IPS-18a (cell line): ENCODE measurements at regions not wholly inside any gene's neighbourhood (a gene's known extent, or its start where the extent isn't known, plus 50 kb on each side); places are given as distances from the start of the nearest gene placed in this dataset.

Source experiments
- H3K27ac ChIP-seq: one replicate; pipeline ENCODE4 v1.5.1; 2013; ENCODE audit warnings: low read length
- H3K27me3 ChIP-seq: one replicate; pipeline ENCODE4 v1.6.1; 2013; ENCODE audit warnings: mild to moderate bottlenecking, low read length; ENCODE audit not compliant: control insufficient read depth, insufficient read depth
- H3K36me3 ChIP-seq: one replicate; pipeline ENCODE4 v1.6.1; 2013; ENCODE audit warnings: low read depth, low read length; ENCODE audit not compliant: control insufficient read depth
- H3K4me1 ChIP-seq: one replicate; pipeline ENCODE4 v1.6.1; 2013; ENCODE audit warnings: low read depth, low read length; ENCODE audit not compliant: control insufficient read depth
- H3K4me3 ChIP-seq: one replicate; pipeline ENCODE4 v1.5.1; 2013; ENCODE audit warnings: low read length
- H3K9ac ChIP-seq: one replicate; pipeline ENCODE4 v1.6.1; 2013; ENCODE audit warnings: mild to moderate bottlenecking, low read length, moderate library complexity
- H3K9me3 ChIP-seq: one replicate; pipeline ENCODE4 v1.6.1; 2013; ENCODE audit warnings: low read depth, low read length; ENCODE audit not compliant: control insufficient read depth

DNA sequence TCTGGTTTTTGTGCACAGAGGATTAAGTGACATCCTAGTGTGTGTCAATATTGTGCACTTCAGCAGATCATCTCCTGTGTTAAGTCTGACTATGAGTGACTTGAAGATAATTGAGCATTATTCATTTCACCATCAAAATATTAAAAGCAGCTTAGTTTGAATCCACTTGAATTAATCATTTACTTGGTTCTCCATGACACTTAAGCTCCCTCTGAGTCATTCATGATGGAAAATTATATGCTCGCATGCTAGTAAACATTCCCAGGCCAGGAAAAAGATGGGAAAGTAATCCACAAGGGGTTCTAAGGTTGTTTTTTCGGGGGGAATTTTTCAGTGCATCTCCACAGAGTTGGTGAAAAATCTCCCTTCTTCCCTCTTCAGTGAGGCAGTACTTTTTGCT, 97.2 kb upstream of the EOLA2 start:
- Histone ChIP-seq H3K4me3 (no peak overlapping the region), H3K27ac (no peak overlapping the region), H3K27me3 (no peaks in the 10 kb centered on the region), H3K9me3 (peaks cover 10% of the 10 kb centered on the region), H3K4me1 (no peaks in the 10 kb centered on the region), H3K9ac (no peak overlapping the region), H3K36me3 (no peaks in the 10 kb centered on the region)

DNA sequence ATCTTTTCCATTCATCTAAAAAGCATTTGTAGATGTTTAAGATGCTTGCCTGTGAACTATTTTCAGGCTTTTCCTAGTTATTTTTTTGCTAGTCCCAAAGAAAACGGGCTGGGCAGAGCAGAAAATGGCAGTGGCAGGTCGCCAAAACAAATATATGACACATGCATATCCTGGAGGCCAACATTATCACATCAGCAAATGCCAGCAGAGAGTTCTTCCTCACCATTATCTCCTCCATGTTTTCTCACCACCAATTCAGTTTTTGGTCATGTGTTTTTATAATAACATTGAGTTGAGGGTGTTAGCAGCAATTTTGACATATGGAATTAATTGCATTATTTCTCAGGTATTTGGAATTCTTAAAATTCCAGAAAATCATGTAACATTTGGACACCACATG, 97.9 kb upstream of the EOLA2 start:
- Histone ChIP-seq H3K4me3 (no peak overlapping the region), H3K9me3 (peaks cover 10% of the 10 kb centered on the region), H3K4me1 (no peaks in the 10 kb centered on the region), H3K27me3 (no peaks in the 10 kb centered on the region), H3K27ac (no peak overlapping the region), H3K9ac (no peak overlapping the region), H3K36me3 (no peaks in the 10 kb centered on the region)

DNA sequence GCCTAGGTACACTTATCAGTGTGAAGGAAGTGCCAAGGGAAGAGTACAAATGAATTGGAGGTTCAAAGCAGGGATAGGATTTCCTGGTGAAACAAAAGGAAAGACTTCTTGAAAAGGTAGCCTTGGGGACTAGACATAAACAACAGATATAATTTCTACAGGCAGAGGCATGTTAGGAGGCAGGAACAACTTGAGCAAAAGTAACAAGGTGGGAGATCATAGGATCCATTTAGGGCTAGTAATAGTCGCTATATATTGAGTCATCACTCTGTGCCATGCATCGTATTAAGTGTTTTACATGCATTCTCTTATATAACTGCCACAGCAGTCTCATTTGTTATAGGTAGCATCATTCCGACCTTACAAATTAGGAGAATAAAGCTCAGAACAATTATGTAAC, 98.3 kb upstream of the EOLA2 start:
- Histone ChIP-seq H3K9me3 (peaks cover 9% of the 10 kb centered on the region), H3K27ac (no peak overlapping the region), H3K27me3 (no peaks in the 10 kb centered on the region), H3K4me1 (no peaks in the 10 kb centered on the region), H3K4me3 (no peak overlapping the region), H3K36me3 (no peaks in the 10 kb centered on the region), H3K9ac (no peak overlapping the region)

DNA sequence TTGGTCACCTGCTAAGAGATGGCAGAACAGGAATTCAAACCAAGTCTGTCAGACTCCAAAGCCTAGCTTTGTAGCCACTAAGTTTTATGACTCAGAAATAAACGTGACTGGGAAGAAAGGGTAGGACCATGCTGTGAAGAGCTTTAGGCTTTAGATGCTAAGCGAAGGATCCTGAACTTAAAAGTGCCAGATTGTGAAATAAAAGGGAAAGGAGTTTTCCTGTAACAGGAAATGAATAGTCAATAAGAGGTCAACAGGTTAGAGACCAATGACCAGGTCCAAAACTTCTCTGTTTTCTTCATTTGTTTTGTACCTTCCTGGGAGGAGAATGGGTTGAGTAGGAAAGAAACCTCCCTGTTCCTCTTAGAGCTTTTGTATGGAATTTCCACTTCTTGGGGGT, 98.8 kb upstream of the EOLA2 start:
- H3K4me1 ChIP-seq, result no peaks in the 10 kb centered on the region

DNA sequence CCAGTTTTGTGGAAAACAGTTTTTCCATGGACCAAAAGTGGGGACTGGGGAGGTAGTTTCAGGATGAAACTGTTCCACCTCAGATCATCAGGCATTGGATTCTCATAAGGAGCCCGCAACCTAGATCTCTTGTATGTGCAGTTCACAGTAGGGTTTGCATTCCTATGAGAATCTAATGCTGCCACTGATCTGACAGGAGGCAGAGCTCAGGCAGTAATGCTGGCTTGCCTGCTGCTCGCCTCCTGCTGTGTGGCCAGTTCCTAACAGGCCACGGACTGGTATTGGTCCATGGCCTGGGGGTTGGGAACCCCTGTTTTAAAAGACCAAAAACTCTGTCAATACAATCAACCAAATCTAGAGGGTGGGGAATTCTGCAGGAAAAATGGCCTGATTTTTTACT, 100.0 kb upstream of the EOLA2 start:
- Histone ChIP-seq H3K36me3 (no peaks in the 10 kb centered on the region), H3K27ac (no peak overlapping the region), H3K9ac (no peak overlapping the region), H3K4me3 (no peak overlapping the region), H3K27me3 (no peaks in the 10 kb centered on the region), H3K9me3 (peaks cover 6% of the 10 kb centered on the region), H3K4me1 (no peaks in the 10 kb centered on the region)

More for the DNA sequence above, 98.8 kb upstream of the EOLA2 start:
- Histone ChIP-seq H3K36me3 (no peaks in the 10 kb centered on the region), H3K9me3 (peaks cover 6% of the 10 kb centered on the region), H3K27me3 (no peaks in the 10 kb centered on the region), H3K27ac (no peak overlapping the region), H3K4me3 (no peak overlapping the region), H3K9ac (no peak overlapping the region)

DNA sequence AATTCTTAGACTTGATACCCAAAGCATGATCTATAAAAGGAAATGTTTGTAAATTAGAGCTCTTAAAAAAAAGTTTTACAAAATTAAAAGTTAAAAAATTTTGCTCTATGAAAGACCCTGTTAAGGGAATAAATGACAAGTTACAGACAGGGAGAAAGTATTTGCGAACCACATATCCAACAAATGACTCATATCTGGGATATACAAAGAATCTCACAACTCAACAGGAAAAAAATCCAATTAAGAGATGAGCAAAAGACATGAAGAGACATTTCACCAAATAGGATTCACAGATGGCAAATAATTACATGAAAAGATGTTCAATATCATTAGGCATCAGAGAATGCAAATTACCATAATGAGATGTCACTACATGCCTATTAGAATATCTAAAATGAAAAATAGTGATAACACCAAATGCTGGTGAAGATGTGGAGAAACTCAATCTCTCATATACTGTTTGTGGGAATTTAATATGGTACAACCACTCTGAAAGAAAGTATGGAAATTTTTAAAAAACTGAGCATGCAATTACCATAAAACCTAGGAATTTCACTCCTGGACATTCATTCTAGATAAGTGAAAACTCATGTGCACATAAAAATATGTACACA, 100.8 kb upstream of the EOLA2 start:
- H3K4me3 ChIP-seq, result no peak overlapping the region
- no peaks in the 10 kb centered on the region for H3K27me3 ChIP-seq
- H3K9ac ChIP-seq, result no peak overlapping the region
- no peak overlapping the region for H3K27ac ChIP-seq
- peaks cover 6% of the 10 kb centered on the region for H3K9me3 ChIP-seq
- H3K4me1 ChIP-seq, result no peaks in the 10 kb centered on the region
- H3K36me3 ChIP-seq, result no peaks in the 10 kb centered on the region

GRCh38 chrX:150041208-150041607, 102.9 kb upstream of the EOLA2 start:
- H3K9me3 ChIP-seq, result peaks cover 9% of the 10 kb centered on the region
- no peaks in the 10 kb centered on the region for H3K27me3 ChIP-seq
- no peak overlapping the region for H3K4me3 ChIP-seq
- no peak overlapping the region for H3K9ac ChIP-seq
- no peaks in the 10 kb centered on the region for H3K36me3 ChIP-seq
- H3K4me1 ChIP-seq, result no peaks in the 10 kb centered on the region
- H3K27ac ChIP-seq, result no peak overlapping the region

DNA sequence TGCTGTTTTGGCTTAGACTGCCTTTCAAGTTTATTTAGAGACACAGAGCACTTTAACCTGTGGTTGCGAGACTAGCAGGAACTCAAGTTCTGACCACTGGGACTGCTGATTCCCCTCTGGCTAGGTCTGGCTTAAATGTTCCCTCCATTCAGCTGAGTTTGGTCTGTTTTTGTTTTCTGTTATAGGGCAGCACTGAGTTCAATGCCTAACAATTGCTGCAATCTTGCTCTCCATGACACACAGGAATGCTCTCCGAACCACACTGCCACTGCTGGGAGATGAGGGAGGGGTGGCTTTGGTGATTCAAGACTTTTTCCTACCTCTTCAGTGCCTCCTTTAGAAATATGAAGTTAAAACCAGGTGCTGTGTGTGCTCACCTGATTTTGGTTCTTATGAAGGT, 106.3 kb upstream of the EOLA2 start:
- Histone ChIP-seq H3K36me3 (no peaks in the 10 kb centered on the region), H3K4me3 (no peak overlapping the region), H3K9ac (no peak overlapping the region), H3K27ac (no peak overlapping the region), H3K4me1 (no peaks in the 10 kb centered on the region), H3K27me3 (no peaks in the 10 kb centered on the region), H3K9me3 (peaks cover 7% of the 10 kb centered on the region)

GRCh38 chrX:150047818-150048217, 109.5 kb upstream of the EOLA2 start:
- Histone ChIP-seq H3K27me3 (no peaks in the 10 kb centered on the region), H3K4me1 (no peaks in the 10 kb centered on the region), H3K27ac (no peak overlapping the region), H3K9ac (no peak overlapping the region), H3K9me3 (peaks cover 7% of the 10 kb centered on the region), H3K36me3 (no peaks in the 10 kb centered on the region), H3K4me3 (no peak overlapping the region)

GRCh38 chrX:150049647-150050046, 111.4 kb upstream of the EOLA2 start:
- H3K27me3 ChIP-seq, result no peaks in the 10 kb centered on the region
- H3K4me1 ChIP-seq, result no peaks in the 10 kb centered on the region

DNA sequence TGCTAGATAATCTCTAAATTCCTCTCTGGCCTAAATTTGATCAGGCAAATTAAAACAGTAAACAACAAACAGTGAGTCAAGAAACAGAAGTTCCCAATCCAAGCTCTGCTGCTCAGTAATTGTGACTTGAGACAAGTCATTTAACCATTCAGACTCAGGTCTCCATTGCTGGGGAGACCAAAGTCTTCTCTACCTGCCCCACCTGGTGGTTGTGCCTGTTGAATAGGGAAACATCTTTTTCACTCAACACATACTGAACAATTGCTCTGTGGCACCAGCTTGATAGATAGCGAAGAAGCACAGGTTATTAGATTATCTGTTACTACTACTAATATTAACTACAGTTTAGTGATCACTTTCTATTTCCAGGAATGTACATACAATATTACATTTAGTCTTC, 112.1 kb upstream of the EOLA2 start:
- no peak overlapping the region for H3K4me3 ChIP-seq
- no peaks in the 10 kb centered on the region for H3K36me3 ChIP-seq
- H3K4me1 ChIP-seq, result no peaks in the 10 kb centered on the region
- peaks cover 4% of the 10 kb centered on the region for H3K9me3 ChIP-seq
- H3K27ac ChIP-seq, result no peak overlapping the region
- H3K27me3 ChIP-seq, result no peaks in the 10 kb centered on the region
- H3K9ac ChIP-seq, result no peak overlapping the region

More at GRCh38 chrX:150049647-150050046, 111.4 kb upstream of the EOLA2 start:
- H3K36me3 ChIP-seq, result no peaks in the 10 kb centered on the region
- no peak overlapping the region for H3K27ac ChIP-seq
- peaks cover 7% of the 10 kb centered on the region for H3K9me3 ChIP-seq
- H3K9ac ChIP-seq, result no peak overlapping the region
- no peak overlapping the region for H3K4me3 ChIP-seq

- Histone ChIP-seq H3K36me3 (no peaks in the 10 kb centered on the region), H3K9me3 (peaks cover 4% of the 10 kb centered on the region), H3K27me3 (no peaks in the 10 kb centered on the region), H3K4me1 (no peaks in the 10 kb centered on the region), H3K4me3 (no peak overlapping the region), H3K9ac (no peak overlapping the region), H3K27ac (no peak overlapping the region)
Measured at GRCh38 chrX:150051096-150051495, 112.8 kb upstream of the EOLA2 start.
